ENCODE measurements at regions not wholly inside any gene's neighbourhood (a gene's known extent, or its start where the extent isn't known, plus 50 kb on each side); places are given as distances from the start of the nearest gene placed in this dataset.

GRCh38 chr20:51158226-51158625 lies 135.3 kb upstream of the KCNG1 start:
- DNase-seq (ENCODE audit: low read depth): no peak

- no peak for DNase-seq (ENCODE audit: low read depth)
These were observed 133.4 kb upstream of the KCNG1 start for GRCh38 chr20:51156041-51156982.

- no peak for DNase-seq (ENCODE audit: low read depth)
These were observed 132.1 kb upstream of the KCNG1 start for GRCh38 chr20:51154708-51155690.

- DNase-seq (ENCODE audit: low read depth): no peak
These were observed 131.2 kb upstream of the KCNG1 start for GRCh38 chr20:51153867-51154707.

GRCh38 chr20:51148941-51149340 lies 126.0 kb upstream of the KCNG1 start:
- DNase-seq (ENCODE audit: low read depth): no peak

- DNase-seq (ENCODE audit: low read depth): no peak
These were observed 121.6 kb upstream of the KCNG1 start for GRCh38 chr20:51144476-51144875.

GRCh38 chr20:51143652-51144051 lies 120.7 kb upstream of the KCNG1 start:
- no peak for DNase-seq (ENCODE audit: low read depth)

- DNase-seq (ENCODE audit: low read depth): no peak
These were observed 119.5 kb upstream of the KCNG1 start for GRCh38 chr20:51142448-51142847.

- DNase-seq (ENCODE audit: low read depth): no peak
These were observed 117.8 kb upstream of the KCNG1 start for GRCh38 chr20:51140671-51141070.

- DNase-seq (ENCODE audit: low read depth): no peak
These were observed 117.0 kb upstream of the KCNG1 start for GRCh38 chr20:51139891-51140290.

- no peak for DNase-seq (ENCODE audit: low read depth)
These were observed 115.7 kb upstream of the KCNG1 start for GRCh38 chr20:51138576-51138975.

GRCh38 chr20:51137461-51137860 lies 114.6 kb upstream of the KCNG1 start:
- DNase-seq (ENCODE audit: low read depth): no peak

- no peak for DNase-seq (ENCODE audit: low read depth)
These were observed 113.2 kb upstream of the KCNG1 start for GRCh38 chr20:51135926-51136715.

- no peak for DNase-seq (ENCODE audit: low read depth)
These were observed 111.5 kb upstream of the KCNG1 start for GRCh38 chr20:51134405-51134804.

- no peak for DNase-seq (ENCODE audit: low read depth)
These were observed 109.4 kb upstream of the KCNG1 start for GRCh38 chr20:51132279-51132678.

GRCh38 chr20:51131811-51132210 lies 108.9 kb upstream of the KCNG1 start:
- DNase-seq (ENCODE audit: low read depth): no peak

GRCh38 chr20:51129147-51129776 lies 106.4 kb upstream of the KCNG1 start:
- DNase-seq (ENCODE audit: low read depth): no peak

- DNase-seq (ENCODE audit: low read depth): peak; percentile 15
These were observed 105.3 kb upstream of the KCNG1 start for GRCh38 chr20:51128198-51128597.

- DNase-seq (ENCODE audit: low read depth): no peak
These were observed 104.8 kb upstream of the KCNG1 start for GRCh38 chr20:51127713-51128112.

- DNase-seq (ENCODE audit: low read depth): no peak
These were observed 103.4 kb upstream of the KCNG1 start for GRCh38 chr20:51126337-51126736.

Data from HS-27A (cell line).